Right atrium auricular region (tissue), 2 donors: ENCODE measurements at regions not wholly inside any gene's neighbourhood (a gene's known extent, or its start where the extent isn't known, plus 50 kb on each side); places are given as distances from the start of the nearest gene placed in this dataset.

ENCODE experiments used
- DNase-seq: peaks from one replicate; pipeline ENCODE4 v3.0.0-alpha.2; 2019; ENCODE audit warnings: low spot score
- H3K27ac ChIP-seq, 2 donors: fragments of 200-600 bp; sonication (generic); 1 replicate in 1 of 2; 2 replicates in 1 of 2; pipeline ENCODE4 v1.5.1; 2016 to 2019
- H3K27me3 ChIP-seq, 2 donors: fragments of 200-600 bp; sonication (generic); one replicate each; pipeline versions ENCODE4 v1.5.1 to v1.6.0; 2017 to 2019
- H3K36me3 ChIP-seq: fragments of 200-600 bp; sonication (generic); one replicate; pipeline ENCODE4 v1.5.1; 2016
- H3K4me1 ChIP-seq, 2 donors: fragments of 200-600 bp; sonication (generic); one replicate each; pipeline versions ENCODE4 v1.5.1 to v1.6.0; 2017 to 2019
- H3K4me3 ChIP-seq, 2 donors: fragments of 200-600 bp; sonication (generic); 1 replicate in 1 of 2; 2 replicates in 1 of 2; pipeline ENCODE4 v1.5.1; 2017 to 2019; ENCODE audit warnings: mild to moderate bottlenecking in 1 of 2, moderate library complexity in 1 of 2
- H3K9me3 ChIP-seq, 2 donors: fragments of 200-600 bp; sonication (generic); one replicate each; pipeline ENCODE4 v1.5.1; 2019
- CTCF ChIP-seq, 2 donors: fragments of 200-600 bp; sonication (generic); IDR thresholded peaks; one replicate each; pipeline ENCODE4 v1.5.1; 2019; ENCODE audit warnings: antibody characterized with exemption in 2 of 2

DNA sequence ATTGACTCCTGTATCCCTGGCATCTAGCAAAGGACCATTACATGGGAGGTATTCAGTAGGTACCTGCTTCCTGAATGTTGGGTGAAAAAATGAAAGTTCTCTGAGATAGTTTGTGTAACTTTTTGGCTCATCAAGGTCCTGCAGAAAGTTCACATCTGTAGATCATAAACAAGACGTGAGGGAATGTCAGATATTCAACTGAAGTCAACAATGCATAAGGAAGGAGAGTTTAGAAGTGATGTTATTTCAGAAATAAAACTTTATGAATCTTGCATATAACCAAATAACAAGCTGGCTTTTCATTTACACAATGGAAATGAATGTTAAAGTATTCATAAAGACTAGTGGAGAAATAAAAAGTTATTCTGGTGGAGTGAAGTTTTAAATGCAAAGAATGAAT lies 73.4 kb upstream of the RBMS3 start:
- Histone ChIP-seq H3K36me3 (no peaks in the 10 kb centered on the region), H3K27ac (no peak overlapping the region), H3K9me3 (no peaks in the 10 kb centered on the region), H3K27me3 (no peaks in the 10 kb centered on the region), H3K4me3 (no peak overlapping the region), H3K4me1 (no peaks in the 10 kb centered on the region)
- no peak for DNase-seq
- no peak for TF ChIP-seq CTCF (IDR thresholded peaks at IDR 0.05)

- Histone ChIP-seq H3K36me3 (no peaks in the 10 kb centered on the region), H3K4me1 (no peaks in the 10 kb centered on the region), H3K9me3 (no peaks in the 10 kb centered on the region), H3K4me3 (no peak overlapping the region), H3K27me3 (no peaks in the 10 kb centered on the region), H3K27ac (no peak overlapping the region)
- TF ChIP-seq CTCF (IDR thresholded peaks at IDR 0.05) = no peak
- no peak for DNase-seq
These were observed 68.0 kb upstream of the RBMS3 start for GRCh38 chr3:29212789-29213433.

GRCh38 chr3:29214009-29214658 lies 66.7 kb upstream of the RBMS3 start:
- Histone ChIP-seq H3K27ac (no peak overlapping the region), H3K4me1 (no peaks in the 10 kb centered on the region), H3K27me3 (no peaks in the 10 kb centered on the region), H3K4me3 (no peak overlapping the region), H3K36me3 (no peaks in the 10 kb centered on the region), H3K9me3 (no peaks in the 10 kb centered on the region)
- no peak for TF ChIP-seq CTCF (IDR thresholded peaks at IDR 0.05)
- DNase-seq = no peak

DNA sequence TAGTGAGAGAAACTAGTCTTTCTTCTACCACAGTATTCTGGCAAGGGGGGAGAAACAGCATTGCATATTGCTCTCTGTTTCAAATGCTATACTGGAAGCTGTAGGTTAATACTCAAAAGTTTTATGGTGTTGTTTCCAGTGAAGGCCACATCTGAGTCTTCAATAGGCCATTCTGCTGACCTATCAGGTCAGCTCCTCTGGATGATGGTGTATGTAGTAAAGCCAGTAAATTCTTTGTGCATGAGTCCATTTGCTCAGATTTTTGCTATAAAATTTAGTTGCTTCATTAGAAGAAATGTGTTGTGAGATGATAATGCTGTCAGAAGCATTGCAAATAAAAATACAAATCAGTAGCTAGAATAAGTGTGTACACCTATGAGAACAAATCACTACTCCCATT lies 64.9 kb upstream of the RBMS3 start:
- no peak for DNase-seq
- H3K36me3 ChIP-seq = no peaks in the 10 kb centered on the region
- H3K27ac ChIP-seq = no peak overlapping the region
- H3K4me1 ChIP-seq = no peaks in the 10 kb centered on the region
- H3K4me3 ChIP-seq = no peak overlapping the region
- H3K9me3 ChIP-seq = no peaks in the 10 kb centered on the region
- TF ChIP-seq CTCF (IDR thresholded peaks at IDR 0.05) = no peak
- H3K27me3 ChIP-seq = no peaks in the 10 kb centered on the region

DNA sequence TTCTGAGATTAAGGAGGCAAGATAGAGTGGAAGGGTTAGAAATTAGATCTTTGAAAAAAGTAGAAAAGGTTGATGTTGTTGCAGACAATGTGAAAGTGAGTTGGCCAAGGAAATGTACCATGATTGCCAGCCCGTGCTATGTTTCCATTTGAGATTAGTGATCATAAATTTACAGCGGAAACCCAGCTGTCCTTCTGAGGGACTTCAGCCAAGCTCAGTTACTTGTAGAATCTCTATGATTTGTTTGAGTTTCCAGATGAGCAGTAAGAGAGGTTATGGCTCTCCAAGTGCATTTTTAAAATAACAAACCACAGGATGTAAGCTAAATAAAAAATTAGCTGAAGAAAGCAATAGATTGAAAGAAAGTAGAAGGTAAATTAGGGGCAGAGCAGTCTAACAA lies 54.2 kb upstream of the RBMS3 start:
- Histone ChIP-seq H3K36me3 (no peaks in the 10 kb centered on the region), H3K4me3 (no peak overlapping the region), H3K9me3 (no peaks in the 10 kb centered on the region), H3K27me3 (no peaks in the 10 kb centered on the region), H3K27ac (no peak overlapping the region), H3K4me1 (no peaks in the 10 kb centered on the region)
- no peak for TF ChIP-seq CTCF (IDR thresholded peaks at IDR 0.05)
- no peak for DNase-seq

- Histone ChIP-seq H3K4me1 (no peaks in the 10 kb centered on the region), H3K27ac (no peak overlapping the region), H3K36me3 (no peaks in the 10 kb centered on the region), H3K9me3 (no peaks in the 10 kb centered on the region), H3K27me3 (no peaks in the 10 kb centered on the region), H3K4me3 (no peak overlapping the region)
- no peak for DNase-seq
- no peak for TF ChIP-seq CTCF (IDR thresholded peaks at IDR 0.05)
These were observed 53.6 kb upstream of the RBMS3 start for GRCh38 chr3:29227307-29227706.
